BE2C (cell line): ENCODE measurements at regions not wholly inside any gene's neighbourhood (a gene's known extent, or its start where the extent isn't known, plus 50 kb on each side); places are given as distances from the start of the nearest gene placed in this dataset.

ENCODE experiments used
- DNase-seq: peaks from one replicate; pipeline ENCODE4 v3.0.0-alpha.2; 2020
- H3K27me3 ChIP-seq: fragments of 250-450 bp; sonication (Bioruptor Pico); 2 replicates; pipeline ENCODE4 v1.5.1; 2020; ENCODE audit warnings: mild to moderate bottlenecking
- H3K36me3 ChIP-seq: fragments of 250-450 bp; sonication (Bioruptor Pico); 2 replicates; pipeline ENCODE4 v1.5.1; 2020; ENCODE audit warnings: mild to moderate bottlenecking
- H3K4me1 ChIP-seq: fragments of 250-450 bp; sonication (Bioruptor Pico); 2 replicates; pipeline ENCODE4 v1.5.1; 2020
- H3K4me3 ChIP-seq: 2 replicates; pipeline ENCODE4 v1.5.1; 2011; ENCODE audit warnings: low read depth, low read length
- H3K9me3 ChIP-seq: fragments of 250-450 bp; sonication (Bioruptor Pico); 2 replicates; pipeline ENCODE4 v1.5.1; 2020
- CTCF ChIP-seq: IDR thresholded peaks from 2 replicates; pipeline ENCODE4 v1.5.1; 2012; ENCODE audit warnings: mild to moderate bottlenecking, low read depth, low read length

- Histone ChIP-seq H3K4me1 (no peaks in the 10 kb centered on the region), H3K27me3 (no peaks in the 10 kb centered on the region), H3K4me3 (no peak overlapping the region), H3K36me3 (no peaks in the 10 kb centered on the region), H3K9me3 (no peaks in the 10 kb centered on the region)
- DNase-seq: no peak
- no peak for TF ChIP-seq CTCF
Observed at GRCh38 chr19:30898353-30899103, 450.7 kb downstream of the TSHZ3 start.

DNA sequence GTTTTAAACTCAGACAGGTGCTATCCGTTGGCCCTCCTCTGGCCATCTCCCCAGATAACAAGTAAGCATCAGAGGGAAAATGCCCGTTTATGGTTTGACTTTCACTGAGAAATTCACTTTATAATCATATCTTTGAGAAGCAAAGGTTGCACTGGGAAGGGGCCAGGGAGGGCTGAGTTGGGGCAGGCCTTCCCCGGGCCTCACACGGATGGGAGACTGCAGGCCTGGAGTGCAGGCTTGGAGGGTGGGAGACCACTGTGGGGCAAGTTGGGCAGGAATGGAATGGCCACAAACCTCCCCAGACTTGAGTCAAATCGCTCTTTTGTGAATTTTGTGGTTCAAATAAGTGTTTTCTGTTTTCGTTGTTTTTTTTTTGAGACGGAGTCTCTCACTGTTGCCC, 451.7 kb downstream of the TSHZ3 start:
- Histone ChIP-seq H3K27me3 (no peaks in the 10 kb centered on the region), H3K4me1 (no peaks in the 10 kb centered on the region)
- DNase-seq: no peak

GRCh38 chr19:30897034-30897433, 452.2 kb downstream of the TSHZ3 start:
- H3K9me3 ChIP-seq: no peaks in the 10 kb centered on the region
- H3K4me1 ChIP-seq: no peaks in the 10 kb centered on the region
- H3K27me3 ChIP-seq: no peaks in the 10 kb centered on the region
- no peaks in the 10 kb centered on the region for H3K36me3 ChIP-seq
- H3K4me3 ChIP-seq: no peak overlapping the region
- TF ChIP-seq CTCF: no peak
- DNase-seq: no peak

More for the DNA sequence above, 451.7 kb downstream of the TSHZ3 start:
- Histone ChIP-seq H3K9me3 (no peaks in the 10 kb centered on the region), H3K36me3 (no peaks in the 10 kb centered on the region), H3K4me3 (no peak overlapping the region)
- no peak for TF ChIP-seq CTCF

- TF ChIP-seq CTCF: no peak
- Histone ChIP-seq H3K27me3 (no peaks in the 10 kb centered on the region), H3K9me3 (no peaks in the 10 kb centered on the region), H3K4me3 (no peak overlapping the region), H3K4me1 (no peaks in the 10 kb centered on the region), H3K36me3 (no peaks in the 10 kb centered on the region)
- no peak for DNase-seq
Observed at GRCh38 chr19:30896554-30896953, 452.7 kb downstream of the TSHZ3 start.

GRCh38 chr19:30895946-30896345, 453.3 kb downstream of the TSHZ3 start:
- Histone ChIP-seq H3K4me3 (no peak overlapping the region), H3K27me3 (no peaks in the 10 kb centered on the region), H3K9me3 (no peaks in the 10 kb centered on the region), H3K36me3 (no peaks in the 10 kb centered on the region), H3K4me1 (no peaks in the 10 kb centered on the region)
- no peak for TF ChIP-seq CTCF
- no peak for DNase-seq

DNA sequence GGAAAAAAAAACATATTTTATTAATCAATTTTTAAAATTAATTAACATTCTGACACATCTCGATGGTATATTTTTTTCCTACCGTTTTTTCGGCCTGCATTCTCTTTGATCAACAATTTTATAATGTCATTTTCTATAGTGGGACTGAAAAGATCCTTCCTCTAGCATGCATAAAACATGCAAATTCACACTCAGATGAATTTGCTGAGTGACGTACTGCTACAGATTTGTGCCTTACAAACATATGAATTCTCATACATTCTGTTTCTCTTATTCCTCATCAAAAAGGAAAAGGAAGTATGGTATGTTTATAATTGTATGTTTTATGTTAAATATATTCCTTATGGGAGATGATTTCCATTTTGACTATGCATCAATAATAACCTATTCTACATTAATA, 458.2 kb downstream of the TSHZ3 start:
- Histone ChIP-seq H3K4me3 (no peak overlapping the region), H3K9me3 (no peaks in the 10 kb centered on the region), H3K36me3 (no peaks in the 10 kb centered on the region)

More for the DNA sequence above, 458.2 kb downstream of the TSHZ3 start:
- no peak for TF ChIP-seq CTCF
- DNase-seq: no peak
- Histone ChIP-seq H3K27me3 (no peaks in the 10 kb centered on the region), H3K4me1 (no peaks in the 10 kb centered on the region)
